GM12875 (cell line): ENCODE measurements at regions not wholly inside any gene's neighbourhood (a gene's known extent, or its start where the extent isn't known, plus 50 kb on each side); places are given as distances from the start of the nearest gene placed in this dataset.

Experiments
- H3K4me3 ChIP-seq: one replicate; pipeline ENCODE4 v1.5.1; 2011; ENCODE audit warnings: low read depth, low read length, control low read depth
- CTCF ChIP-seq: IDR thresholded peaks from 2 replicates; pipeline ENCODE4 v1.5.1; 2011; ENCODE audit warnings: low read depth, mild to moderate bottlenecking, control low read depth, inconsistent platforms, low read length, moderate library complexity, borderline replicate concordance; ENCODE audit not compliant: insufficient read depth

- no peak for TF ChIP-seq CTCF
Measured at GRCh38 chr13:53648673-53649072, 620.1 kb downstream of the OLFM4 start.

GRCh38 chr13:53672005-53672404, 643.4 kb downstream of the OLFM4 start:
- no peak for TF ChIP-seq CTCF
- no peak overlapping the region for H3K4me3 ChIP-seq

More at GRCh38 chr13:53648673-53649072, 620.1 kb downstream of the OLFM4 start:
- H3K4me3 ChIP-seq = no peak overlapping the region

- H3K4me3 ChIP-seq = no peak overlapping the region
- TF ChIP-seq CTCF = no peak
Measured at GRCh38 chr13:53683146-53683545, 654.5 kb downstream of the OLFM4 start.

GRCh38 chr13:53683608-53684007, 655.0 kb downstream of the OLFM4 start:
- no peak overlapping the region for H3K4me3 ChIP-seq
- TF ChIP-seq CTCF = no peak

GRCh38 chr13:53691417-53691816, 662.8 kb downstream of the OLFM4 start:
- no peak overlapping the region for H3K4me3 ChIP-seq
- no peak for TF ChIP-seq CTCF

- no peak overlapping the region for H3K4me3 ChIP-seq
Measured at GRCh38 chr13:53694814-53695532, 666.4 kb downstream of the OLFM4 start.

More at GRCh38 chr13:53694814-53695532, 666.4 kb downstream of the OLFM4 start:
- no peak for TF ChIP-seq CTCF
